ENCODE measurements at regions not wholly inside any gene's neighbourhood (a gene's known extent, or its start where the extent isn't known, plus 50 kb on each side); places are given as distances from the start of the nearest gene placed in this dataset.

- no peaks in the 10 kb centered on the region for H3K9me3 ChIP-seq (ENCODE audit: control insufficient read depth, low read length)
- no peak for TF ChIP-seq CTCF (IDR thresholded peaks at IDR 0.05)
- H3K36me3 ChIP-seq (ENCODE audit: control insufficient read depth, insufficient read depth, low read length): no peaks in the 10 kb centered on the region
- no peaks in the 10 kb centered on the region for H3K4me1 ChIP-seq
- no peak overlapping the region for H2AFZ ChIP-seq
- H3K9ac ChIP-seq: no peak overlapping the region
- H3K27me3 ChIP-seq (ENCODE audit: control insufficient read depth, insufficient read depth, low read length): no peaks in the 10 kb centered on the region
- no peak overlapping the region for H3K4me3 ChIP-seq (ENCODE audit: low read depth, low read length)
- no peak overlapping the region for H3K27ac ChIP-seq
- no peaks in the 10 kb centered on the region for H3K79me2 ChIP-seq
- no peak overlapping the region for H3K4me2 ChIP-seq (ENCODE audit: low read length)
These were observed 71.0 kb upstream of the ATF3 start for GRCh38 chr1:212537610-212538009.

- Histone ChIP-seq H3K27ac (no peak overlapping the region), H3K4me2 (ENCODE audit: low read length) (no peak overlapping the region), H2AFZ (no peak overlapping the region), H3K36me3 (ENCODE audit: control insufficient read depth, insufficient read depth, low read length) (no peaks in the 10 kb centered on the region), H3K9ac (no peak overlapping the region), H3K27me3 (ENCODE audit: control insufficient read depth, insufficient read depth, low read length) (no peaks in the 10 kb centered on the region), H3K4me3 (ENCODE audit: low read depth, low read length) (no peak overlapping the region), H3K4me1 (no peaks in the 10 kb centered on the region), H3K9me3 (ENCODE audit: control insufficient read depth, low read length) (no peaks in the 10 kb centered on the region), H3K79me2 (no peaks in the 10 kb centered on the region)
- no peak for TF ChIP-seq CTCF (IDR thresholded peaks at IDR 0.05)
These were observed 68.7 kb upstream of the ATF3 start for GRCh38 chr1:212539737-212540430.

GRCh38 chr1:212542761-212543187 lies 65.8 kb upstream of the ATF3 start:
- no peak for TF ChIP-seq CTCF (IDR thresholded peaks at IDR 0.05)

GRCh38 chr1:212544110-212544509 lies 64.5 kb upstream of the ATF3 start:
- Histone ChIP-seq H3K4me1 (no peaks in the 10 kb centered on the region), H2AFZ (no peak overlapping the region), H3K27ac (no peak overlapping the region), H3K9me3 (ENCODE audit: control insufficient read depth, low read length) (no peaks in the 10 kb centered on the region), H3K4me2 (ENCODE audit: low read length) (no peak overlapping the region), H3K4me3 (ENCODE audit: low read depth, low read length) (no peak overlapping the region), H3K9ac (no peak overlapping the region), H3K36me3 (ENCODE audit: control insufficient read depth, insufficient read depth, low read length) (no peaks in the 10 kb centered on the region), H3K79me2 (no peaks in the 10 kb centered on the region), H3K27me3 (ENCODE audit: control insufficient read depth, insufficient read depth, low read length) (no peaks in the 10 kb centered on the region)
- no peak for TF ChIP-seq CTCF (IDR thresholded peaks at IDR 0.05)

More at GRCh38 chr1:212542761-212543187, 65.8 kb upstream of the ATF3 start:
- no peaks in the 10 kb centered on the region for H3K27me3 ChIP-seq (ENCODE audit: control insufficient read depth, insufficient read depth, low read length)
- no peaks in the 10 kb centered on the region for H3K79me2 ChIP-seq
- H3K9ac ChIP-seq: no peak overlapping the region
- H3K36me3 ChIP-seq (ENCODE audit: control insufficient read depth, insufficient read depth, low read length): no peaks in the 10 kb centered on the region
- no peak overlapping the region for H3K27ac ChIP-seq
- no peak overlapping the region for H2AFZ ChIP-seq
- H3K9me3 ChIP-seq (ENCODE audit: control insufficient read depth, low read length): no peaks in the 10 kb centered on the region
- H3K4me2 ChIP-seq (ENCODE audit: low read length): no peak overlapping the region
- no peak overlapping the region for H3K4me3 ChIP-seq (ENCODE audit: low read depth, low read length)
- no peaks in the 10 kb centered on the region for H3K4me1 ChIP-seq

All from parathyroid adenoma (tissue), 2 donors.